Activated CD4-positive, CD25-positive, alpha-beta regulatory T cell treated with anti-CD3 and anti-CD28 coated beads, Interleukin-2, amount 50 U/mL, for 16 hours (primary cell): ENCODE measurements at regions not wholly inside any gene's neighbourhood (a gene's known extent, or its start where the extent isn't known, plus 50 kb on each side); places are given as distances from the start of the nearest gene placed in this dataset.

ENCODE experiments used
- DNase-seq: peaks from one replicate; pipeline ENCODE4 v3.0.0-alpha.2; 2020; ENCODE audit warnings: low read depth, low spot score

DNA sequence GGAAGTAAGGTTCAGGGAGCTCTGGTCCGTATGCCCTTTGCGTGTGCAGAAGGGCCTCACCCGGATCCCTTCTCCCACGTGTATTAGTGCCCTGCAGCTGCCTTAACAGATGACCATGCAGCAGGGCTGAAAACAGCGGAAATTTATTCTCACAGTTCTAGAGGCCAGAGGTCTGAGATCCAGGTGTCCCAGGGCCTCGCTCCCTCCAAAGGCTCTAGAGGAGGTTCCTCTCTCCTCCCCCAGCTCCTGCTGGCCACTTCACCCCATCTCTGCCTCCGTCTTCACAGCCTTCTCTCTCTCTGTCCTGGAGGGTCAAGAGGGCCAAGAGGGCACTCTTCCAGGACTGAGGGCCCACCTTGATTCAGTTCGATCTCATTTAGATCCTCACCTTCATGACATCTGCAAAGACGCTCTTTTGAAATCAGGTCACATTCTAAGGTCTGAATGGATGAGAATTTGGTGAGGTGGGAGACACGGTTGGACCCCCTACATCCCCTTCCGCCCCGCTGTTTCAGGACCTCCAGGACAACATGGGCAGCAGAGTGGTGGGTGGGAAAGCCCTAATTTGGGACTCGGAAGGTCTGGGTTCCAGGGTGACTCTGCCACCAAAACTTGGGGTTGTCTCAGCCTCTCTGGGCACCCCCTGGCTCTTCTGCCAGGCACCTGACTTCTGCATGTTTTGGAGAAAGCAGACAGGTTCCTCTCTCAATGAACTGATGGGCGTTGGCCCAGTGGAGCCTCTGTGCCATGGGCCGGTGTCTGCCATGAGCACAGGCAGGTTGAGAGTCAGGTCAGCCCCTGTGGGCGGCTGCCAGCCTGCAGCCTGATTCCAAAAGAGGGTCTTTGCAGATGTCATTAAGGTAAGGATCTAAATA, 361.2 kb downstream of the SEC14L1 start:
- DNase-seq, result no peak

- DNase-seq, result no peak
These were observed 362.0 kb downstream of the SEC14L1 start for GRCh38 chr17:77502626-77503292.

DNA sequence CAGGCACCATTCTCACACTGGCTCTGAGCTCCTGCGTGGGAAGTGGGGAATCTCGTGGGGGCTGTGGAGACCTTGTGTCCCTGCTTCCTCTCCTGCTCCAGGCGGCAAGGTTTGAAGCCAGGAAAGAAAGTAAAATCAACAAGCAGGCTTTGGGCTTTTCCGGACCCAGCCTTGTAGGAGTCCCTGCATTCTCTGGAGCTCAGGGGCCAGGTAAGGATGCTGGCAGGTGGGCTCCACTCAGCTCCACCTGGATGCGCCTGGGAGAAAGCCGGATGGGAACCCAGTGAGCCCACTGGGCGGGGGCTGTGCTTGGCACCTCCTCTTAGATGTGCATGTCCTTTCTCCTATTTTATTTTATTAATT, 362.5 kb downstream of the SEC14L1 start:
- DNase-seq, result no peak

GRCh38 chr17:77503916-77504651, 363.3 kb downstream of the SEC14L1 start:
- DNase-seq, result no peak

GRCh38 chr17:77504652-77505155, 363.9 kb downstream of the SEC14L1 start:
- no peak for DNase-seq

DNA sequence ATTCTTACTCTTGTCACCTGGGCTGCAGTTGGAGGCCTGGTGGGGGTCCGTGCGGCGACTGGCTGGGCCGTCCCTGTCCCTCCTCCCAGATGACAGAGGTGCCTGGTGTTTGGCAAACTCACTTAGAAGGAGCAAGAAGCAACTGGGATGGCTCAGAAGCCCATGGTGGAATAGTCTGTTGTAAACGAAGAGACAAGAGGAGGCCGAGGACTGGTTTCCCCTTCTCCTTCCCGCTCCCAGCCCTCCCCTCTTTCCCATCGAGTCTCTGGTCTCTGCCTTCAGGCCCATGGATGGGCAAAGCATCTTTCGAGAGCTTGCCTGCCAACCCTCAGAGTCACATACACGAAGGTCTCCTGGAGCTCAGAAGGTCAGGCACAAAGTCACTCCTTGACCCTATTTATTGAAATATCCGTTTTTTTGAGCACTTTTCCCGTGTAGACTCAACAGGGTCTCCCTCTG, 364.4 kb downstream of the SEC14L1 start:
- no peak for DNase-seq

GRCh38 chr17:77506371-77506991, 365.7 kb downstream of the SEC14L1 start:
- no peak for DNase-seq

GRCh38 chr17:77507111-77507885, 366.5 kb downstream of the SEC14L1 start:
- no peak for DNase-seq

- DNase-seq, result no peak
These were observed 367.4 kb downstream of the SEC14L1 start for GRCh38 chr17:77508047-77508715.

DNA sequence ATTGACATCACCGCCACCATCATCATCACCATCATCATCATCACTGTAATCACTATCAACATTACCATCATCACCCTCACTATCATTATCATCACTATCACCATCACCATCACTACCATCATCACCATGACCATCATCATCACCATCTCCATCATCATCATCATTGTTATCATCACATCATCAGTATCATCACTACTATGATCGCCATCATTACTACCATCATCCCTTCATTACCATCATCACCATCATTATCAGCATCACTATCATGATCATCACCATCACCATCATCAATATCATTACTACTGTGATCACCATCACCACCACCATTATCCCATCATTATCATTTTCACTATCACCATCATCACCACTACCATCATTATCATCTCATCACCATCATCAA, 368.3 kb downstream of the SEC14L1 start:
- DNase-seq, result no peak

DNA sequence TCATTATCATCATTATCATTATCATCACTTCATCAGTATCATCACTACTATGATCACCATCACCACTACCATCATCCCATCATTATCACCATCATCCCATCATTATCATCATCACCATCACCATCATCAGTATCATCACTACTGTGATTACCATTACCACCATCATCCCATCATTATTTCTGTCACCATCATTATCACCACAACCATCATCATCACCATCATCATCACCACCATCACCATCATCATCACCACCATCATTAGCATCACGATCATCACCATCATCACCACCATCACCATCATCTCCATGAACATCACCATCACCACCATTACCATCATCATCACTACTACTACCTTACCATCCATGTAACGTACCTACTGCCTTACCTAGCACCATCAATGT, 368.8 kb downstream of the SEC14L1 start:
- no peak for DNase-seq

GRCh38 chr17:77510133-77510796, 369.5 kb downstream of the SEC14L1 start:
- no peak for DNase-seq

GRCh38 chr17:77511514-77512061, 370.8 kb downstream of the SEC14L1 start:
- DNase-seq, result no peak

DNA sequence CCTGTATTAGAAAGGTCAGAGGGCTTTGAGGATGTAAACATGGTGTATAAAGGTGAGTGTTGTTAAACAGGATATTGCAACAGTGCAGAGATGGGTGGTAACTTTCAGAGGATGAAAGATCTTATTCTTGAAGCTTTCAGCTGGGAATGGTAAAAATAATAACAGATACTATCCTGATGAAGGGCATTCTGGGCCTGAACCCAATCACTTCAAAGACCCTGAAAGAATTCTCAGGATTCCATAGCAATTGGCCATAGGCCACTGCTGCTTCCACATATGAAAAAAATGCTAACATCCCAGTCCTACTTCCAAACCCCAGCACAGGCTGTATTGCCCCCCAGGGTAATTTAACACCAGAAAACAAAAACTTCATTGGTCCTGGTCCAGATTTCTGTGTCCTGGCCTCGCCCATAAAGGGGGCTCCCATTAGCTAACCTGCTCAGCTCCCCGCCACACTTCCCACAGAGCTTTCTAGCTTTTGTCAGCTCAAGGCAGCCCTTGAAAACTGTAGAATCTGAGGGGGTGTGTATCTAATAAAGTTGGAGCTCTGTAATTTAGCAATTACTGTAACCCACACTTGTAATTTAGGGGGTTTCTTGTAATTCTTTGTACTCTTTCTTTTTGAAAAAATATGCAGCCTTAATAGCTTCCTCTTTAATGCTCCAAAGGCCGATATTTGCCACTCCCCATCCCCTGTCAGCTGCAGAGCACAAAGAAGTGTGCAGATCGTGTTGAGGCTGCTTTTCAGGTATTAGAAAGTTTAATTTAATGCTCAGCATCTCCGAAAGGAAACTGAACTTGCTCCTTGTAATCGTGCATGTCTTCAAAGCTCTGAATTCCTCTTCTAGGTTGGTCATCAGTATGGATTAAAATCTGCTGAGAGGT, 371.5 kb downstream of the SEC14L1 start:
- no peak for DNase-seq

DNA sequence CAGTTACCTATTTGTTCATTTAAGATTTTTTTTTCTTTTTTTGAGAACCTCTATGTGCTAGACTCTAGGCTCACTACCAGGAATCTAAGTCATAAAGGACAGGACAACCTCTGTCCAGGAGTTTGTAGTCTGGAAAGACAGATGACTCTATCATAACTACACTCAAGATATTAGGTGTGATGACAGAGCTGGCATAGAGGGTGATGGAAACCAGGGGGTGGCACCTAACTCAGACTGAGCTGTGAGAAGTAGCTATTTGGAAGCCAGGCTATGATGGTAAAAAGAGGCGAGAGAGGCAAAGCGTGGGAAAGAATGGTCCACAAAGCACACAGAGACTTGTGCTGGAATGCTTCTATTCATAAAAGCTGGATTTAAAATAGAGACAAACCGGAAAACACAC, 372.3 kb downstream of the SEC14L1 start:
- DNase-seq, result no peak

DNA sequence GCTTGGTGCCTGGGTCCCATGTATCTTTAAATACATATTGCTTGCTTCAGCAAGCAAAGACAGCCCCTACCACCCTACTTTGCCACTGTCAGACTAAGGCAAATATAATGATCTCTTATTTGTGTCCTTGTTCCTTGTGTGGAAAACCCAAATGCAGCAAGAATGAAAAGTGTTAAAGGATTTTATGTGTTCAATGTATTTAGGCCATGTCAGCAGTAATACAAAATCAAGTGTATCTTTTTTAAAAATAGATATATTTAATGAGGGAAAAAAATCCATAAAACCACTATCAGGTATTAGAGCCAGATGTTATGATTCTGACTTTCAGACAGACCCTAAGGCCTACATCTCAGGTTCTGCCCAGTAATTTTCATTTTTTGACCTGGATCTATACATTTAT, 374.5 kb downstream of the SEC14L1 start:
- no peak for DNase-seq

DNA sequence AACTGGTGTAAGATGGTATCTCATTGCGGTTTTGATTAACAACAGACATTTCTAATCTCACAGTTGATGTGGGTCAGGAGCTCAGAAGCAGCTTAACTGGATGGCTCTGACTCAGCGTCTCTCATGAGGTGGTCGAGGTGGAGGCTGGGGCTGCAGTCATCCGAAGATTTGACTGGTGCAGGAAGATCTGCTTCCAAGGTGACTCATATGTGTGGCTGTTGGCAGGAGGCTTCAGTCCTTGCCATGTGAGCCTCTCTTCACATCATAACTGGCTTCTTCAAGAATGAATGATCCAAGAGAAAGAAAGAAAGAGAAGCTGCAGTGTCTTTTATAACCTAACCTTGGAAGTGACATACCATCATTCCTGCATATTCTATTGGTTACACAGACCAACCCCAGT, 376.1 kb downstream of the SEC14L1 start:
- DNase-seq, result no peak

GRCh38 chr17:77521076-77521475, 380.3 kb downstream of the SEC14L1 start:
- no peak for DNase-seq

- DNase-seq, result no peak
These were observed 382.8 kb downstream of the SEC14L1 start for GRCh38 chr17:77523540-77523939.
